ENCODE measurements at regions not wholly inside any gene's neighbourhood (a gene's known extent, or its start where the extent isn't known, plus 50 kb on each side); places are given as distances from the start of the nearest gene placed in this dataset.
"Not testable (repeated sequence)": the region's sequence is repeated elsewhere in the genome, so short reads cannot be mapped to it uniquely, and the experiment has no call there.

GRCh38 chr5:97576956-97577355, 393.9 kb upstream of the RIOK2 start:
- no peak for DNase-seq

- DNase-seq = not testable (repeated sequence)
Observed at GRCh38 chr5:97579977-97580376, 396.9 kb upstream of the RIOK2 start.

GRCh38 chr5:97580746-97581145, 397.7 kb upstream of the RIOK2 start:
- no peak for DNase-seq

GRCh38 chr5:97591781-97592180, 408.7 kb upstream of the RIOK2 start:
- no peak for DNase-seq

- no peak for DNase-seq
Observed at GRCh38 chr5:97600486-97600885, 417.4 kb upstream of the RIOK2 start.

GRCh38 chr5:97601651-97602050, 418.6 kb upstream of the RIOK2 start:
- DNase-seq = no peak

GRCh38 chr5:97606531-97606930, 423.5 kb upstream of the RIOK2 start:
- no peak for DNase-seq

- DNase-seq = no peak
Observed at GRCh38 chr5:97608501-97608900, 425.5 kb upstream of the RIOK2 start.

- DNase-seq = no peak
Observed at GRCh38 chr5:97618721-97619120, 435.7 kb upstream of the RIOK2 start.

GRCh38 chr5:97623441-97623840, 440.4 kb upstream of the RIOK2 start:
- DNase-seq = no peak

GRCh38 chr5:97624886-97625285, 441.8 kb upstream of the RIOK2 start:
- no peak for DNase-seq

GRCh38 chr5:97627272-97627671, 444.2 kb upstream of the RIOK2 start:
- DNase-seq = no peak

- DNase-seq = no peak
Observed at GRCh38 chr5:97628031-97628430, 445.0 kb upstream of the RIOK2 start.

GRCh38 chr5:97628807-97629206, 445.8 kb upstream of the RIOK2 start:
- no peak for DNase-seq

- DNase-seq = peak in 16 of 56 donors; percentile 1 to 44 (median 10)
Observed at GRCh38 chr5:97629276-97629675, 446.2 kb upstream of the RIOK2 start.

- no peak for DNase-seq
Observed at GRCh38 chr5:97635553-97635952, 452.5 kb upstream of the RIOK2 start.

GRCh38 chr5:97636766-97637165, 453.7 kb upstream of the RIOK2 start:
- no peak for DNase-seq

GRCh38 chr5:97641081-97641480, 458.0 kb upstream of the RIOK2 start:
- no peak for DNase-seq

GRCh38 chr5:97644206-97644605, 461.2 kb upstream of the RIOK2 start:
- no peak for DNase-seq

GRCh38 chr5:97644896-97645295, 461.8 kb upstream of the RIOK2 start:
- DNase-seq = no peak

GRCh38 chr5:97657239-97657638, 474.2 kb upstream of the RIOK2 start:
- no peak for DNase-seq

GRCh38 chr5:97658116-97658900, 475.3 kb upstream of the RIOK2 start:
- no peak for DNase-seq

- no peak for DNase-seq
Observed at GRCh38 chr5:97666783-97667182, 483.7 kb upstream of the RIOK2 start.

GRCh38 chr5:97670447-97670846, 487.4 kb upstream of the RIOK2 start:
- no peak for DNase-seq
